HepG2 (cell line): ENCODE measurements at regions not wholly inside any gene's neighbourhood (a gene's known extent, or its start where the extent isn't known, plus 50 kb on each side); places are given as distances from the start of the nearest gene placed in this dataset.

ENCODE experiments used
- ATAC-seq: fragments of 200-7000 bp; cut with Tn5 transposase; 3 replicates; pipeline ENCODE4 v1.9.1; 2020; ENCODE audit warnings: mild to moderate bottlenecking, moderate library complexity
- BruUV-seq: library from RNA; stranded (reverse); fragments of 400-500 nt; replicated peaks from 2 replicates; lab custom pipeline; 2021; lab: Mats Ljungman, UMichigan
- CTCF ChIA-PET: fragments of 300-600 bp; formaldehyde crosslinking; extraction: SDS; loops from one replicate; lab custom pipeline; 2021; ENCODE audit warnings: low total read pairs, inconsistent platforms, low intra/inter-chr PET ratio; lab: Yijun Ruan, JAX
- POLR2A ChIA-PET: fragments of 350-600 bp; sonication (Branson Sonifier 250); formaldehyde crosslinking; loops from one replicate; lab custom pipeline; 2020; ENCODE audit warnings: antibody characterized with exemption, inconsistent platforms; lab: Yijun Ruan, JAX
- DNase-seq: peaks from one replicate; pipeline ENCODE4 v3.0.0-alpha.2; 2015; ENCODE audit warnings: low spot score
- FAIRE-seq: peaks from 3 replicates; lab custom pipeline; 2011; peaks lifted over from hg19 to GRCh38; lab: Jason Lieb, UNC
- H2AFZ ChIP-seq: one replicate; pipeline ENCODE4 v1.6.1; 2011; ENCODE audit warnings: low read length, inconsistent platforms
- H3K27ac ChIP-seq: fragments of 300-600 bp; 3 replicates; pipeline ENCODE4 v1.8.0; 2011; ENCODE audit warnings: mixed run types, mild to moderate bottlenecking, mixed read lengths, low read length, inconsistent platforms; ENCODE audit not compliant: insufficient read depth; ENCODE audit errors: extremely low read length
- H3K27me3 ChIP-seq, 2 experiments: fragments of 200-600 bp in 1 of 2; 2 replicates in 1 of 2; 3 replicates in 1 of 2; pipeline versions ENCODE4 v1.6.0 to v1.8.0; 2011; ENCODE audit warnings: low read length in 2 of 2, mild to moderate bottlenecking in 2 of 2, moderate library complexity in 2 of 2, inconsistent platforms in 1 of 2; ENCODE audit not compliant: insufficient read depth in 2 of 2, control insufficient read depth in 1 of 2
- H3K36me3 ChIP-seq, 2 experiments: fragments of 200-600 bp in 1 of 2; replicated peaks in 1 of 2; 2 replicates in 1 of 2; 3 replicates in 1 of 2; pipeline versions ENCODE4 v1.5.1 to v1.8.0; 2011; ENCODE audit warnings: low read length in 2 of 2, inconsistent platforms in 1 of 2; ENCODE audit not compliant: insufficient read depth in 2 of 2, control insufficient read depth in 1 of 2
- H3K4me1 ChIP-seq: 2 replicates; pipeline ENCODE4 v1.5.1; 2012; ENCODE audit warnings: low read length, inconsistent platforms; ENCODE audit not compliant: insufficient read depth
- H3K4me2 ChIP-seq: 2 replicates; pipeline ENCODE4 v1.6.0; 2011; ENCODE audit warnings: low read depth, low read length, inconsistent platforms
- H3K4me3 ChIP-seq, 3 experiments: fragments of 200-600 bp in 1 of 3; sonication (generic), shearing (Covaris generic) in 1 of 3; replicated peaks in 1 of 3; 2 replicates each; pipeline ENCODE4 v1.5.1; 2011 to 2016; ENCODE audit warnings: low read length in 3 of 3, inconsistent platforms in 2 of 3, low read depth in 2 of 3, mild to moderate bottlenecking in 2 of 3, control low read depth in 1 of 3, mixed read lengths in 1 of 3; ENCODE audit not compliant: insufficient read depth in 1 of 3
- H3K79me2 ChIP-seq: one replicate; pipeline ENCODE4 v1.6.1; 2011; ENCODE audit warnings: low read length, inconsistent platforms; ENCODE audit not compliant: insufficient read depth
- H3K9ac ChIP-seq: 2 replicates; pipeline ENCODE4 v1.6.0; 2011; ENCODE audit warnings: mild to moderate bottlenecking, low read depth, low read length, inconsistent platforms; ENCODE audit not compliant: insufficient read depth
- H3K9me3 ChIP-seq: 2 replicates; pipeline ENCODE4 v1.5.1; 2012; ENCODE audit warnings: mild to moderate bottlenecking, low read length
- H4K20me1 ChIP-seq: 2 replicates; pipeline ENCODE4 v1.6.0; 2011; ENCODE audit warnings: inconsistent platforms, mild to moderate bottlenecking, low read length, moderate library complexity; ENCODE audit not compliant: insufficient read depth
- HNRNPL ChIP-seq: fragments of 200-400 bp; formaldehyde crosslinking; IDR thresholded peaks from 2 replicates; pipeline ENCODE4 v1.6.1; 2017; ENCODE audit warnings: mild to moderate bottlenecking, low read depth, low read length
- MEF2D ChIP-seq: sonication (generic); formaldehyde crosslinking; IDR thresholded peaks from 2 replicates; pipeline ENCODE4 v1.5.1; 2020; ENCODE audit warnings: mild to moderate bottlenecking, missing genetic modification reagents
- PCBP2 ChIP-seq: fragments of 200-400 bp; formaldehyde crosslinking; optimal IDR thresholded peaks from 2 replicates; pipeline ENCODE3; 2018; ENCODE audit warnings: low read length, low read depth; ENCODE audit not compliant: poor library complexity, severe bottlenecking
- RBAK ChIP-seq: sonication (generic); formaldehyde crosslinking; IDR thresholded peaks from 2 replicates; pipeline ENCODE4 v1.5.1; 2020; ENCODE audit warnings: mild to moderate bottlenecking, missing genetic modification reagents
- YY1 ChIP-seq: IDR thresholded peaks from 2 replicates; pipeline ENCODE4 v1.6.1; 2011; ENCODE audit warnings: low read length, low read depth, moderate library complexity, mild to moderate bottlenecking; ENCODE audit not compliant: insufficient read depth, insufficient replicate concordance
- ZNF333 ChIP-seq: sonication (generic); formaldehyde crosslinking; IDR thresholded peaks from 2 replicates; pipeline ENCODE4 v1.4.0; 2020; ENCODE audit warnings: mild to moderate bottlenecking, missing genetic modification reagents, borderline replicate concordance
- ZNF737 ChIP-seq: sonication (generic); formaldehyde crosslinking; IDR thresholded peaks from 2 replicates; pipeline ENCODE4 v1.5.0; 2020; ENCODE audit warnings: missing genetic modification reagents, mild to moderate bottlenecking, borderline replicate concordance
- in situ Hi-C: cut with HindIII; loops from 2 replicates; pipeline ENCODE4 v1.10.0; 2017; ENCODE audit warnings: low pct_unique_long_range_greater_than_20kb; ENCODE audit not compliant: extremely low pct_ligation_motif_present
- intact Hi-C: fragments of 100-400 bp; cut with micrococcal nuclease; formaldehyde crosslinking; loops from one replicate; pipeline ENCODE4 v1.10.0; 2022; ENCODE audit not compliant: unreplicated experiment
- TF ChIP-seq, protein P1 (sequence below): sonication (generic); formaldehyde crosslinking; IDR thresholded peaks from 2 replicates; pipeline ENCODE4 v1.4.0; 2020; ENCODE audit warnings: missing genetic modification reagents, borderline replicate concordance
- TF ChIP-seq, protein P2 (sequence below): sonication (generic); formaldehyde crosslinking; conservative IDR thresholded peaks from 2 replicates; pipeline ENCODE4 v1.4.0; 2020; ENCODE audit warnings: missing genetic modification reagents
- TF ChIP-seq, protein P3 (sequence below), 2 experiments: sonication (generic) in 1 of 2; formaldehyde crosslinking in 1 of 2; IDR thresholded peaks; 2 replicates each; pipeline versions ENCODE4 v1.4.0 to v1.6.1; 2018 to 2020; ENCODE audit warnings: missing genetic modification reagents in 2 of 2, borderline replicate concordance in 1 of 2, low read depth in 1 of 2, mild to moderate bottlenecking in 1 of 2, missing biosample characterization in 1 of 2
- TF ChIP-seq, protein P4 (sequence below): sonication (generic); formaldehyde crosslinking; IDR thresholded peaks from 2 replicates; pipeline ENCODE4 v1.8.0; 2022; ENCODE audit warnings: mild to moderate bottlenecking, missing genetic modification reagents, borderline replicate concordance

DNA sequence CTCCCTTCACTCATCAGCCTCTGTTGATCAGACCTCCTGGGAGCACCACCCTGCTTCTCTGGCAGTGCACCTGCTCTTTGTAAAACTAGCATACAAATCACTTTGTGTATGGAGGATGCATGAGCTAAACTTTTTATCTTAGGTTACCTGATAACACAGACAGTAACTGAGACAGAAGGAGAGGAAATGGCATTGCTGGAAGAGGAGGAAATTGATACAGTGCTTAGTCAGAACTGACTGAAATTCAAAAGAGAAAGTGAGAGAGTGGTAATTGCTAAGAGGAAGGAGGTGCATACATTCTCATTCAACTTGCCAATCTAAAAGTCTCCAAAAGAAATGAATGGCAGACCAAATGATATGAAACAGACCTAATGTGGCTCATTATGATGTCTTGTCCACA lies 1120.7 kb downstream of the GATA3 start:
- ATAC-seq, result no peak
- TF ChIP-seq ZNF333 (CRISPR knock-in tag) (no peak), MEF2D (CRISPR knock-in tag) (no peak), PCBP2 (no peak), HNRNPL (no peak), RBAK (CRISPR knock-in tag) (no peak), YY1 (no peak), ZNF737 (CRISPR knock-in tag) (no peak)
- TF ChIP-seq, protein P1, sequence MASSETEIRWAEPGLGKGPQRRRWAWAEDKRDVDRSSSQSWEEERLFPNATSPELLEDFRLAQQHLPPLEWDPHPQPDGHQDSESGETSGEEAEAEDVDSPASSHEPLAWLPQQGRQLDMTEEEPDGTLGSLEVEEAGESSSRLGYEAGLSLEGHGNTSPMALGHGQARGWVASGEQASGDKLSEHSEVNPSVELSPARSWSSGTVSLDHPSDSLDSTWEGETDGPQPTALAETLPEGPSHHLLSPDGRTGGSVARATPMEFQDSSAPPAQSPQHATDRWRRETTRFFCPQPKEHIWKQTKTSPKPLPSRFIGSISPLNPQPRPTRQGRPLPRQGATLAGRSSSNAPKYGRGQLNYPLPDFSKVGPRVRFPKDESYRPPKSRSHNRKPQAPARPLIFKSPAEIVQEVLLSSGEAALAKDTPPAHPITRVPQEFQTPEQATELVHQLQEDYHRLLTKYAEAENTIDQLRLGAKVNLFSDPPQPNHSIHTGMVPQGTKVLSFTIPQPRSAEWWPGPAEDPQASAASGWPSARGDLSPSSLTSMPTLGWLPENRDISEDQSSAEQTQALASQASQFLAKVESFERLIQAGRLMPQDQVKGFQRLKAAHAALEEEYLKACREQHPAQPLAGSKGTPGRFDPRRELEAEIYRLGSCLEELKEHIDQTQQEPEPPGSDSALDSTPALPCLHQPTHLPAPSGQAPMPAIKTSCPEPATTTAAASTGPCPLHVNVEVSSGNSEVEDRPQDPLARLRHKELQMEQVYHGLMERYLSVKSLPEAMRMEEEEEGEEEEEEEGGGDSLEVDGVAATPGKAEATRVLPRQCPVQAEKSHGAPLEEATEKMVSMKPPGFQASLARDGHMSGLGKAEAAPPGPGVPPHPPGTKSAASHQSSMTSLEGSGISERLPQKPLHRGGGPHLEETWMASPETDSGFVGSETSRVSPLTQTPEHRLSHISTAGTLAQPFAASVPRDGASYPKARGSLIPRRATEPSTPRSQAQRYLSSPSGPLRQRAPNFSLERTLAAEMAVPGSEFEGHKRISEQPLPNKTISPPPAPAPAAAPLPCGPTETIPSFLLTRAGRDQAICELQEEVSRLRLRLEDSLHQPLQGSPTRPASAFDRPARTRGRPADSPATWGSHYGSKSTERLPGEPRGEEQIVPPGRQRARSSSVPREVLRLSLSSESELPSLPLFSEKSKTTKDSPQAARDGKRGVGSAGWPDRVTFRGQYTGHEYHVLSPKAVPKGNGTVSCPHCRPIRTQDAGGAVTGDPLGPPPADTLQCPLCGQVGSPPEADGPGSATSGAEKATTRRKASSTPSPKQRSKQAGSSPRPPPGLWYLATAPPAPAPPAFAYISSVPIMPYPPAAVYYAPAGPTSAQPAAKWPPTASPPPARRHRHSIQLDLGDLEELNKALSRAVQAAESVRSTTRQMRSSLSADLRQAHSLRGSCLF (CRISPR knock-in tag), result no peak
- TF ChIP-seq, protein P2, sequence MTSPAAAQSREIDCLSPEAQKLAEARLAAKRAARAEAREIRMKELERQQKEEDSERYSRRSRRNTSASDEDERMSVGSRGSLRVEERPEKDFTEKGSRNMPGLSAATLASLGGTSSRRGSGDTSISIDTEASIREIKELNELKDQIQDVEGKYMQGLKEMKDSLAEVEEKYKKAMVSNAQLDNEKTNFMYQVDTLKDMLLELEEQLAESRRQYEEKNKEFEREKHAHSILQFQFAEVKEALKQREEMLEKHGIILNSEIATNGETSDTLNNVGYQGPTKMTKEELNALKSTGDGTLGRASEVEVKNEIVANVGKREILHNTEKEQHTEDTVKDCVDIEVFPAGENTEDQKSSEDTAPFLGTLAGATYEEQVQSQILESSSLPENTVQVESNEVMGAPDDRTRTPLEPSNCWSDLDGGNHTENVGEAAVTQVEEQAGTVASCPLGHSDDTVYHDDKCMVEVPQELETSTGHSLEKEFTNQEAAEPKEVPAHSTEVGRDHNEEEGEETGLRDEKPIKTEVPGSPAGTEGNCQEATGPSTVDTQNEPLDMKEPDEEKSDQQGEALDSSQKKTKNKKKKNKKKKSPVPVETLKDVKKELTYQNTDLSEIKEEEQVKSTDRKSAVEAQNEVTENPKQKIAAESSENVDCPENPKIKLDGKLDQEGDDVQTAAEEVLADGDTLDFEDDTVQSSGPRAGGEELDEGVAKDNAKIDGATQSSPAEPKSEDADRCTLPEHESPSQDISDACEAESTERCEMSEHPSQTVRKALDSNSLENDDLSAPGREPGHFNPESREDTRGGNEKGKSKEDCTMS (CRISPR knock-in tag), result no peak
- TF ChIP-seq, protein P3, sequence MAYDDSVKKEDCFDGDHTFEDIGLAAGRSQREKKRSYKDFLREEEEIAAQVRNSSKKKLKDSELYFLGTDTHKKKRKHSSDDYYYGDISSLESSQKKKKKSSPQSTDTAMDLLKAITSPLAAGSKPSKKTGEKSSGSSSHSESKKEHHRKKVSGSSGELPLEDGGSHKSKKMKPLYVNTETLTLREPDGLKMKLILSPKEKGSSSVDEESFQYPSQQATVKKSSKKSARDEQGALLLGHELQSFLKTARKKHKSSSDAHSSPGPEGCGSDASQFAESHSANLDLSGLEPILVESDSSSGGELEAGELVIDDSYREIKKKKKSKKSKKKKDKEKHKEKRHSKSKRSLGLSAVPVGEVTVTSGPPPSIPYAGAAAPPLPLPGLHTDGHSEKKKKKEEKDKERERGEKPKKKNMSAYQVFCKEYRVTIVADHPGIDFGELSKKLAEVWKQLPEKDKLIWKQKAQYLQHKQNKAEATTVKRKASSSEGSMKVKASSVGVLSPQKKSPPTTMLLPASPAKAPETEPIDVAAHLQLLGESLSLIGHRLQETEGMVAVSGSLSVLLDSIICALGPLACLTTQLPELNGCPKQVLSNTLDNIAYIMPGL (CRISPR knock-in tag; IDR thresholded peaks at IDR 0.05; ENCODE audit: borderline replicate concordance in 1 of 2, low read depth in 1 of 2), result no peak
- TF ChIP-seq, protein P4, sequence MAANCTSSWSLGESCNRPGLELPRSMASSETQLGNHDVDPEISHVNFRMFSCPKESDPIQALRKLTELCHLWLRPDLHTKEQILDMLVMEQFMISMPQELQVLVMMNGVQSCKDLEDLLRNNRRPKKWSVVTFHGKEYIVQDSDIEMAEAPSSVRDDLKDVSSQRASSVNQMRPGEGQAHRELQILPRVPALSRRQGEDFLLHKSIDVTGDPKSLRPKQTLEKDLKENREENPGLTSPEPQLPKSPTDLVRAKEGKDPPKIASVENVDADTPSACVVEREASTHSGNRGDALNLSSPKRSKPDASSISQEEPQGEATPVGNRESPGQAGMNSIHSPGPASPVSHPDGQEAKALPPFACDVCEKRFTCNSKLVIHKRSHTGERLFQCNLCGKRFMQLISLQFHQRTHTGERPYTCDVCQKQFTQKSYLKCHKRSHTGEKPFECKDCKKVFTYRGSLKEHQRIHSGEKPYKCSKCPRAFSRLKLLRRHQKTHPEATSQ (CRISPR knock-in tag), result no peak

More for the DNA sequence above, 1120.7 kb downstream of the GATA3 start:
- Histone ChIP-seq H3K4me3 (no peak overlapping the region), H4K20me1 (no peaks in the 10 kb centered on the region), H3K79me2 (no peaks in the 10 kb centered on the region), H3K27me3 (no peaks in the 10 kb centered on the region), H3K36me3 (no peaks in the 10 kb centered on the region), H3K4me1 (no peaks in the 10 kb centered on the region), H2AFZ (no peak overlapping the region), H3K9me3 (no peaks in the 10 kb centered on the region), H3K9ac (no peak overlapping the region), H3K4me2 (no peak overlapping the region), H3K27ac (no peak overlapping the region)
- no TSS peak for BruUV-seq
- ChIA-PET POLR2A (no interaction called here), CTCF (no interaction called here)
- DNase-seq (no peak), FAIRE-seq (no peak)
- intact Hi-C loops, result no loop called here
- in situ Hi-C loops, result no loop called here
